GM19351 (cell line): ENCODE measurements at regions not wholly inside any gene's neighbourhood (a gene's known extent, or its start where the extent isn't known, plus 50 kb on each side); places are given as distances from the start of the nearest gene placed in this dataset.

ENCODE experiments used
- ATAC-seq: cut with Tn5 transposase; IDR thresholded peaks from one replicate; pipeline ENCODE4 v1.9.1; 2021; ENCODE audit warnings: mild to moderate bottlenecking, moderate library complexity; ENCODE audit not compliant: unreplicated experiment

DNA sequence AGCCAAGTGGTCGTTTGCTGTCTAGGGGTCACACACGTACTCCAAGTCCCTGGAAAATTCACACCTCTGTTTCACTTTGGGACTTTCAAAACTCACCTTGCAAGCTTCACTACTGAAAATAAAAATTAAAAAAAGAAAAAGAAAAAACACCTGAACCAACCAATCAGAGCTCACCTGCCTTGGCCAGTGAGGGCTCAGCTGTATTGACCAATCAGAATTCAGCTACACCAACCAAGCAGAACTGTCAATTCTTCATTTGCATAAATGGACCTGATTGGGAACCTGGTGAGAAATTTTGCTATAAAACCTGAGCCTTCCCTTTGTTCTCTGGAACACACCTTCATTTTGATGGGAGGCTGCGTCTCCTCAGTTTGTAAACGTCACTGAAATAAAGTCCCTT lies 176.4 kb downstream of the TTC32 start:
- no peak for ATAC-seq

GRCh38 chr2:19723021-19723420 lies 178.8 kb downstream of the TTC32 start:
- no peak for ATAC-seq

DNA sequence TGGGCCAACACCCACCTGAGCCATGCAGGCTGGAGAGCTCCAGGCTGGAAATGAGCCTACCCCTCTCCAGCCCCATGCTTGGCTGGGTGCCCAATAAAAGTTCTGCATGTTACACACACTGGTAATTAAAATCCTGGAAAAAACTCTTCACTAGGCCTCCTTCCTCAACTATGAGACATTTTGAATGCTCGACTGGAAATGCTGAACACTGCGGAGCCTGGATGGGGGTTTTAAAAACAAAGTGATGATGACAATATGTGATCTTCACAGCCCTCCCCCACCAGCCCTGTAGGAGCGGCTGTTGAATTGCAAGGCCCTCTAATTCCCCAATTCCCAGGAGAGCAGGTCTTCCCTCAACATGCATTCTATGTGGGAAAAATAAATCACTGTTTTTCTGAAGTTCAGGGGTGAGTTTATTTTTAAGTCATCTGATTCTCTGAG lies 179.2 kb downstream of the TTC32 start:
- ATAC-seq = no peak

DNA sequence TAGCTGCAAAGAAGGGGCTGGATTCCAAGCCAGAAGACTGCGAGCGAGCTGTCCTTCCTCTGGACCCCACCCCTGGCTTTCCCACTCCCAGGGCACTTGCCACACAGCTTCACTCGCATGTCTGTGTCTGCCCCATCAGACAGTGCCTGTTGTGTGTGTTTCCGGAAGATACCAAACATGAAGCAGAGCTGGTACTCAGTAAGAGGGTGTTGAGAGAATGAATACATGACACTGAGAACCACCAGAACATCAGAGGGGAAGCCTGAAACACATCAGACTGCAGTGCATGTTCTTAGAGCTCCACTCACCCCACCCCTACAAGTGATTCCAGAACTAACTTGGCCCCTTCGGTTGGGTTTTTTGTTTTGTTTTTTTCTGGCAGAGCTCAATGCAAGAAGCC lies 181.5 kb downstream of the TTC32 start:
- ATAC-seq = no peak

GRCh38 chr2:19719540-19719939 lies 182.2 kb downstream of the TTC32 start:
- no peak for ATAC-seq

GRCh38 chr2:19717446-19717845 lies 184.3 kb downstream of the TTC32 start:
- no peak for ATAC-seq

DNA sequence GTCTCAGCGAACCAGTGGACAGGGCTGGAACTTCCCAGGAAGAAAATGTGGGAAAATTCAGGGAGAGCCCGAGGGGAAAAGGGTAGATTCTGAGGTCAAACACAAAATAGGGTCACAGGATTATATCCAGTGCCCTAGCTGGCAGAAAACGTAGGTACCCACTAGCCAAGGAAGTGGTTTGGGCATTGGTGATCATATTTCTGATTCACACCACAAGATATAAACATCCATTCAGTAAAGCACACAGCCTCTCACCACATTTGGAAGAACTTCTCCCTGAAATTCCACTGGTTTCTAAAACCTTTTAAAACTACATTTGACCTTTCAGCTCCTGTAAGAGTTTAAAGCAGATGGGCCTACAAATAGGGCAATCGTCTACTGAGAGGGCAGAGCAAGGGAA lies 186.9 kb downstream of the TTC32 start:
- ATAC-seq = no peak

GRCh38 chr2:19712850-19713249 lies 188.9 kb downstream of the TTC32 start:
- no peak for ATAC-seq

GRCh38 chr2:19711470-19712372 lies 190.1 kb downstream of the TTC32 start:
- ATAC-seq = no peak

DNA sequence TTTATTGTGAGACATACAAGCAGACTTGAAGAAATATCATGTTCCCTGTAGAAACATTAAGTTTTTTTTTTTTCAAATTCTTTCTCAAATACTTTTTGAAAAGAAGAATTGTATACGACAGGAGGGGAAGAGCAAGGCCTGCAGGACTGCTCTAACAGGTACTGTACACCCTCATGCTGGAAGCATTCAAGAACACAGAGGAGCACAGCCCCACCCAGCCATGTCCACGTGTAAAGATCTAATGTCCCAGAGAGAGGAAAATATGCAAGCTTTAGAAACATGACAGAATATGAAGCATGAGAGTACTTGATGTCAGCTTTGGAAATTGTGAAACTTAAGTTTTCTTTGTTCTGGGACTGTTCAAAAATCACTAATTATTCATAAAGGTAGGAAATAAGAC lies 191.6 kb downstream of the TTC32 start:
- ATAC-seq = no peak

DNA sequence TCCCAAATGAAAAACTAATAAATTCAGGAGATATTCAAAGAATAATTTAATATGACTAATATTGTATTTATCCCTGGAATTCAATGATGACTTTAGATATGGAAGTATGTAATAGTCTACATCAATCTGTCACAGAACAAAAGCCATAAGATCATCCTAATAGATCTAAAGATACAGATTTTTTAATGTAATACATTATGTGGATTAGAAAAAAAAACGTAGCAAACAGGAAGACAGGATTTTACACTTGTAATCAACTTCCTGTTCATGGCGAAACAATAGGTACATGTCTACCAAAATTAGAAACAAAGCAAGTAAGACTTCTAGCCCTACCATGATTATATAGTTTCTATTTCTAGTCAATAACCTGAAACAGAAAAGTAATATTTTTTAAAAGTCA lies 192.2 kb downstream of the TTC32 start:
- no peak for ATAC-seq

- ATAC-seq = no peak
Observed at GRCh38 chr2:19708776-19709175, 193.0 kb downstream of the TTC32 start.

DNA sequence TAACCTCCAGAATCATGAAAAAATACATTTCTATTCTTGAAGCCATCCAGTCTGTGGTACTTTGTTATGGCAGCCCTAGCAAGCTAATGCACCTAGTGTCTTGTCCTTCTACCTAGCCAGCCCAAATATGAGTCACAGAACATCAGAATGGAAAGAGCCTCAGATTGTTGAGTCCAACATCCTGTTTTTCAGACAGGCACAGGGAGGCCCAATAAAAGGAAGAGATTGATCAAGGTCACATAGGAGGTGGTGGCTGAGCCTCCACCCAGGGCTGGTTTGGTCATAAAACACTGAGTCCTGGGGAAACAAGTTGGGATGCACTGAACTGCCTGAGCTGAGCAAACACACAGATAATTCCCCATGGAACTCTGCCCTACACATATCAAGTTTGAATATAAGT lies 195.5 kb downstream of the TTC32 start:
- no peak for ATAC-seq

- ATAC-seq = no peak
Observed at GRCh38 chr2:19702267-19702666, 199.5 kb downstream of the TTC32 start.

GRCh38 chr2:19700861-19701585 lies 200.8 kb downstream of the TTC32 start:
- no peak for ATAC-seq

- ATAC-seq = no peak
Observed at GRCh38 chr2:19697131-19697530, 204.7 kb downstream of the TTC32 start.

- ATAC-seq = no peak
Observed at GRCh38 chr2:19695706-19696105, 206.1 kb downstream of the TTC32 start.

DNA sequence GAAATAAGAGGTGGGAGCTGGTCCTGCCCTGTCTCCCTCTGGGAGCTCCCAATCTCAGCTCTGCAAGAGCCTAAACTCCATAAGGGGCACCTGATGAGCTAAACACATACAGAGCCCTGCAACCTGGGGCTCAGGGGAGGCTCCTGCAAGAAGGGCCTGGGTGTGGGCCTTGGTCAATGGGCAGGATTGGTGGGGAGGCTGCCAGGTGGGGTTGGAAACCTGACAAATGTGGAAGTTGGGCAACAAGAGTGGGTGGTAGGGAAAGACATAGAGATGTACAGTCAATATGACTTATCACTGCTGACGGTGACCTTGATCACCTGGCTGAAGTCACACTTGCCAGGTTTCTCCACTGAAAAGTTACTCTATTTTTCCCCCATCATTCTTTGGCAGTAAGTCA lies 209.9 kb downstream of the TTC32 start:
- ATAC-seq = no peak

DNA sequence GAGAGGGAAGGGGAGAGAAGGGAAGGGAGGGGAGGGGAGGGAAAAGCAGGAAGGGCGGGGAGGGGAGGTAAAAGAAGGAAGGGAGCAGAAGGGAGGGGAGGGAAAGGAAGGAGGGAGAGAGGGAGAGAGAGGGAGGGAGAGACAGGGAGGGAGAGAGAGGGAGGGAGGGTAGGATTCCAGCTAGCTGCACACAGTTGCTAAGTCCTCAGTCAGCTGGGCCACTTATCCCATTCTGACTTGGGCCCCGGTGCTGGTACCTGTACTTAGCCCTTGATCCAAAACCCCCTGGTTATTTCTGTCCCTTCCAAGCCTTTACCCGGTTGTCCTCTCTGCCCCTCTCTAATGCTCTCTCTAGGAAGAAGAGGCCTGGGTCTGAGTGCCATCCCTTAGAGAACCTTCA lies 211.4 kb downstream of the TTC32 start:
- no peak for ATAC-seq

GRCh38 chr2:19689646-19690168 lies 212.1 kb downstream of the TTC32 start:
- no peak for ATAC-seq

- ATAC-seq = no peak
Observed at GRCh38 chr2:19688059-19688458, 213.7 kb downstream of the TTC32 start.
